ENCODE measurements at regions not wholly inside any gene's neighbourhood (a gene's known extent, or its start where the extent isn't known, plus 50 kb on each side); places are given as distances from the start of the nearest gene placed in this dataset.
"Not testable (repeated sequence)": the region's sequence is repeated elsewhere in the genome, so short reads cannot be mapped to it uniquely, and the experiment has no call there.

- H3K36me3 Mint-ChIP-seq, result no peaks in the 10 kb centered on the region
- DNase-seq, result no peak
- no peak overlapping the region for H3K27ac Mint-ChIP-seq
- peaks cover 3 to 9% (median 6%) of the 10 kb centered on the region in 3 donors for H3K27me3 Mint-ChIP-seq (ENCODE audit: low read depth in 3 of 3)
- H3K4me1 Mint-ChIP-seq, result no peaks in the 10 kb centered on the region
- peaks cover 8 to 17% (median 10%) of the 10 kb centered on the region in 6 donors for H3K9me3 Mint-ChIP-seq
- H3K4me3 Mint-ChIP-seq, result no peak overlapping the region
Measured at GRCh38 chr4:75422998-75423397, 91.2 kb downstream of the RCHY1 start.

DNA sequence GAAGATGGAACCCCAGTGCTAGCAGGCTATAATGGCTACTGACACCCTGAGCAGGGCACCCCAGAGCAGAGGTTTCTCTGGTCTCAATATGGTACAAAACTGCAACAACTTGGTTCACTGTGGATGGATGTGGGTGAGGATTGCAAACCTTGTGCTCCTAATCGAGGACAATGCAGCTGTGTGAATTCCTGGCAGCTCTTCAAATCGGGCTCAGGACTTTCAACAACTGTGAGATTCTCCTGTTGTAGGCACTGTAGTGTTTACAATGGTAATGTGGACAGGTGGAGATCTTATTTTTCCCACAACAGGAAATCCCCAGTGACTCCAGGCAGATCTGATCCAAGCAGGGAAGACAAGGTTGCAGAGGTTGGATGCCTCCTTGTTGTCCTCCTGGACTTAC lies 101.5 kb downstream of the RCHY1 start:
- Mint-ChIP-seq H3K4me3 (no peak overlapping the region), H3K4me1 (no peaks in the 10 kb centered on the region), H3K27me3 (ENCODE audit: low read depth in 3 of 3) (peaks cover 0 to 6% (median 6%) of the 10 kb centered on the region in 3 donors), H3K27ac (no peak overlapping the region), H3K36me3 (no peaks in the 10 kb centered on the region), H3K9me3 (peaks cover 0 to 14% (median 9%) of the 10 kb centered on the region in 6 donors)
- DNase-seq, result no peak

- Mint-ChIP-seq H3K4me1 (no peaks in the 10 kb centered on the region), H3K36me3 (peaks cover 0 to 4% (median 0%) of the 10 kb centered on the region in 3 donors), H3K9me3 (peaks cover 0 to 11% (median 6%) of the 10 kb centered on the region in 6 donors), H3K4me3 (no peak overlapping the region), H3K27me3 (ENCODE audit: low read depth in 3 of 3) (peaks cover 0 to 5% (median 0%) of the 10 kb centered on the region in 3 donors), H3K27ac (no peak overlapping the region)
- DNase-seq, result no peak
Measured at GRCh38 chr4:75398501-75398900, 115.7 kb downstream of the RCHY1 start.

DNA sequence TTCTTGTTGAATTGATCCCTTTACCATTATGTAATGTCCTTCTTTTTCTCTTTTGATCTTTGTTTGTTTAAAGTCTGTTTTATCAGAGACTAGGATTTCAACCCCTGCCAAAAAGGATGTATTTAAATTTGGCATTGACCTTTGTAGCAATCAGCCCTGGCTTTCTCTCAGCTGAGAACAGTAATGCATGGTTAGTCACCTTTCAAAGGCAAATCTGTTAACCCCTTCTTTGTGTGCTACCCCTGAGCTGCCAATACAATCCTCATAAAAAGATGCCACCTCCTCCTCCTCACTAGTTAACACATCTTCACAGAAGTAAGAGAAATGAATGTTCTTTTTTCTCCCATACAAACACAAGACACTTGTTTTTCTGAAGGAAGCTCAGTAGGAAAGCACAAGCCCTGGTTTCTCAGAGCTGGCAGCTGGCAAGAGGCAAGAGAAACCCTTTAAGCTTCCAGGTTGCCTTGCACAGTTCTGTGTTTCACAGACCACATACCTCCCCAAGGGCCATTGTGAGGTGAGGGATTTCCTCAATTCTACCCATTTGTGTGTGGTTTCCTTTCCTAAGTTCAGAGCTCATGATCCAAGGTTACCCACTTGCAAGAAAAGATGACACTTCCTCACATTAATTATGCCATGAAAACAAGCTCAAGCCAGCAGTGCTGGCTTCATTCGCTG lies 122.6 kb downstream of the RCHY1 start:
- H3K36me3 Mint-ChIP-seq, result peaks cover 0 to 3% (median 0%) of the 10 kb centered on the region in 3 donors
- no peak for DNase-seq
- H3K4me3 Mint-ChIP-seq, result no peak overlapping the region
- H3K9me3 Mint-ChIP-seq, result peaks cover 0 to 14% (median 7%) of the 10 kb centered on the region in 6 donors
- H3K27me3 Mint-ChIP-seq (ENCODE audit: low read depth in 3 of 3), result peaks cover 0 to 5% (median 0%) of the 10 kb centered on the region in 3 donors
- no peaks in the 10 kb centered on the region for H3K4me1 Mint-ChIP-seq
- no peak overlapping the region for H3K27ac Mint-ChIP-seq

DNA sequence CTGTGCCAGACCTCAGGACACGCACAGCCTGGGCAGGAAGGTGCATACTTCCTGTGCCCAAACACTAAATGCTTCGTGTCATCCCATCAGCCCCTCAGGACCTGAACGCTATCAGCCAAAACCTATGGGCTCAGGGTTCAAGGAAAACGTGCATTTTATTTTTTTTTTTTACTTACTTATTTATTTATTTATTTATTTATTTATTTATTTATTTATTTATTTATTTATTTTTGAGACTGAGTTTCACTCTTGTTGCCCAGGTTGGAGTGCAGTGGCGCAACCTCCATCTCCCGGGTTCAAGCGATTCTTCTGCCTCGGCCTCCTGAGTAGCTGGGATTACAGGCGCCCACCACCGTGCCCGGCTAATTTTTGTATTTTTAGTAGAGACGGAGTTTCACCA lies 127.8 kb downstream of the RCHY1 start:
- H3K4me3 Mint-ChIP-seq; H3K27ac Mint-ChIP-seq; H3K27me3 Mint-ChIP-seq (ENCODE audit: low read depth in 3 of 3); H3K4me1 Mint-ChIP-seq; H3K36me3 Mint-ChIP-seq; DNase-seq: not testable (repeated sequence)
- H3K9me3 Mint-ChIP-seq, result peaks cover 1 to 18% (median 6%) of the 10 kb centered on the region in 6 donors

- Mint-ChIP-seq H3K27me3 (ENCODE audit: low read depth in 3 of 3) (peaks cover 0 to 4% (median 4%) of the 10 kb centered on the region in 3 donors), H3K9me3 (peaks cover 0 to 17% (median 6%) of the 10 kb centered on the region in 6 donors), H3K4me1 (no peaks in the 10 kb centered on the region), H3K36me3 (no peaks in the 10 kb centered on the region), H3K4me3 (no peak overlapping the region), H3K27ac (no peak overlapping the region)
- no peak for DNase-seq
Measured at GRCh38 chr4:75385106-75385505, 129.1 kb downstream of the RCHY1 start.

GRCh38 chr4:75376543-75376942 lies 137.7 kb downstream of the RCHY1 start:
- H3K27ac Mint-ChIP-seq, result no peak overlapping the region
- H3K9me3 Mint-ChIP-seq, result peaks cover 1 to 11% (median 8%) of the 10 kb centered on the region in 6 donors
- H3K36me3 Mint-ChIP-seq, result no peaks in the 10 kb centered on the region
- no peaks in the 10 kb centered on the region for H3K4me1 Mint-ChIP-seq
- H3K27me3 Mint-ChIP-seq (ENCODE audit: low read depth in 3 of 3), result peaks cover 0 to 2% (median 0%) of the 10 kb centered on the region in 3 donors
- no peak overlapping the region for H3K4me3 Mint-ChIP-seq
- DNase-seq, result no peak

DNA sequence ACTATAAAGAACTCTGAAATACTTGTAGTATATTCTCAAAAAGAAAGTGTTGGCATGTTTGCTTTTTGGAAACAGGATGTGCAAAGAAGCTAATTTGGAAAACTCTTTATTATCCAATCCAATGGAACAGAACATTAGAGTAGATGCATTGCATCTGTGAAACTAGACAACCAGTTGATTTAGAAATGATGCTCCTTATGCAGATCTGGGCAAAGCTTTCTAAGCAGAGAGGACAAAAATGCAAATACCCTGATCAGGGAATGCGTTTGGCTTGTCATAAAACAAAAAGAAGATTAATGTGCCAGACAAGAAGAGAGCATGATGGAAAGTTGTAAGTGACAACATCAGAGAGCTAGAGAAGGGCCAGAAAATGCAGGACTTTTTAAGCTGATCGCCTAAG lies 142.3 kb downstream of the RCHY1 start:
- H3K27ac Mint-ChIP-seq, result no peak overlapping the region
- no peak for DNase-seq

GRCh38 chr4:75370576-75370975 lies 143.6 kb downstream of the RCHY1 start:
- no peaks in the 10 kb centered on the region for H3K36me3 Mint-ChIP-seq
- H3K4me3 Mint-ChIP-seq, result no peak overlapping the region
- no peak for DNase-seq
- H3K27ac Mint-ChIP-seq, result no peak overlapping the region
- peaks cover 0 to 6% (median 0%) of the 10 kb centered on the region in 3 donors for H3K27me3 Mint-ChIP-seq (ENCODE audit: low read depth in 3 of 3)
- H3K4me1 Mint-ChIP-seq, result no peaks in the 10 kb centered on the region
- H3K9me3 Mint-ChIP-seq, result peaks cover 0 to 8% (median 0%) of the 10 kb centered on the region in 6 donors

More for the DNA sequence above, 142.3 kb downstream of the RCHY1 start:
- Mint-ChIP-seq H3K9me3 (peaks cover 0 to 12% (median 0%) of the 10 kb centered on the region in 6 donors), H3K36me3 (no peaks in the 10 kb centered on the region), H3K27me3 (ENCODE audit: low read depth in 3 of 3) (peaks cover 0 to 6% (median 0%) of the 10 kb centered on the region in 3 donors), H3K4me3 (no peak overlapping the region), H3K4me1 (no peaks in the 10 kb centered on the region)

- Mint-ChIP-seq H3K27me3 (ENCODE audit: low read depth in 3 of 3) (peaks cover 0 to 4% (median 0%) of the 10 kb centered on the region in 3 donors), H3K4me3 (no peak overlapping the region), H3K27ac (no peak overlapping the region), H3K4me1 (no peaks in the 10 kb centered on the region), H3K36me3 (no peaks in the 10 kb centered on the region), H3K9me3 (peaks cover 0 to 10% (median 1%) of the 10 kb centered on the region in 6 donors)
- DNase-seq, result no peak
Measured at GRCh38 chr4:75345423-75345822, 168.8 kb downstream of the RCHY1 start.

DNA sequence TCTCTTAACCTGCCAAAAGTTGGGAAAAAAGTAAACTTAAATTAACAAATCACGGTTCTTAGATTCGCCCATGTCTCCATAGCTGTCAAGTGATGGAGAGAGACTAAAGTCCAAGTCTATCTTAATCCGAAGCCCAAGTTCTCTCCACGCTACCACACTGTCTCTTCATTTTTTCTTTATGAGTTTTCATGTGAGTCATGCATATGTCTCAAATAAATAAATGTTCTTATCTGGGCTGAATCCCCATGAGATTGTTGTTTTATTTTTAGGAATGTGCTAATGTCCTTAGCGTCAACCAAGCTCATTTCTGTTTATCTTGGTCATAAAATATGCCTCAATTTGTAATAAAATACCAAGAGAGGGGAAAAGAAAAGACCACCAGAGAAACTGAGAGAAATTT lies 169.3 kb downstream of the RCHY1 start:
- H3K4me1 Mint-ChIP-seq, result no peaks in the 10 kb centered on the region
- H3K4me3 Mint-ChIP-seq, result no peak overlapping the region
- H3K36me3 Mint-ChIP-seq, result no peaks in the 10 kb centered on the region
- no peak for DNase-seq
- peaks cover 0 to 10% (median under 1%) of the 10 kb centered on the region in 6 donors for H3K9me3 Mint-ChIP-seq
- no peak overlapping the region for H3K27ac Mint-ChIP-seq
- H3K27me3 Mint-ChIP-seq (ENCODE audit: low read depth in 3 of 3), result peaks cover 0 to 4% (median 0%) of the 10 kb centered on the region in 3 donors

DNA sequence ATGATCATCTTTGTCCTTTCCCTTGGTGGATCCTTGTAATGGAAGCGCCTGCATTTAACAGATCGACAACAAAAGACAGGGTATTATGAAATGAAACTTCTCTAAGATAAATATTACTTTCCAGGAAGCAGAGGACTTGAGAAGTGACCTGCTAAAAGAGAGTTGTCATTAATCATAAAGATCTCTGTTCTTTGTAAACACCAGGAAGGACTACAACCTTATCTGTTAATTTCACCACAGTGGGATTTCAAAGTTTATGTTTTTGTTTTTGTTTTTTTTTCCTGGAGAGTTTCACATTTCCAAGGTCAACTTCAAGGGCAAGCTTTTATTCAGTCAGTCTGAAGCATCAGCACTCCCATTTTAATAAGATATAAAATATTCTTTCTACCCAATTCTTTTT lies 170.9 kb downstream of the RCHY1 start:
- Mint-ChIP-seq H3K27me3 (ENCODE audit: low read depth in 3 of 3) (peaks cover 0 to 2% (median 0%) of the 10 kb centered on the region in 3 donors), H3K27ac (no peak overlapping the region), H3K9me3 (peaks cover 0 to 9% (median 1%) of the 10 kb centered on the region in 6 donors), H3K4me1 (no peaks in the 10 kb centered on the region), H3K36me3 (no peaks in the 10 kb centered on the region), H3K4me3 (no peak overlapping the region)
- DNase-seq, result no peak

- Mint-ChIP-seq H3K27ac (no peak overlapping the region), H3K4me1 (no peaks in the 10 kb centered on the region), H3K9me3 (peaks cover 0 to 11% (median 6%) of the 10 kb centered on the region in 6 donors), H3K4me3 (no peak overlapping the region), H3K27me3 (ENCODE audit: low read depth in 3 of 3) (peaks cover 0 to 2% (median 0%) of the 10 kb centered on the region in 3 donors), H3K36me3 (no peaks in the 10 kb centered on the region)
- no peak for DNase-seq
Measured at GRCh38 chr4:75340561-75340960, 173.6 kb downstream of the RCHY1 start.

GRCh38 chr4:75338352-75338880 lies 175.8 kb downstream of the RCHY1 start:
- Mint-ChIP-seq H3K27me3 (ENCODE audit: low read depth in 3 of 3) (peaks cover 0 to 2% (median 0%) of the 10 kb centered on the region in 3 donors), H3K27ac (no peak overlapping the region), H3K4me1 (no peaks in the 10 kb centered on the region), H3K36me3 (no peaks in the 10 kb centered on the region), H3K4me3 (no peak overlapping the region), H3K9me3 (peaks cover 0 to 11% (median 5%) of the 10 kb centered on the region in 6 donors)
- no peak for DNase-seq
